GM12872 (cell line): ENCODE measurements at regions not wholly inside any gene's neighbourhood (a gene's known extent, or its start where the extent isn't known, plus 50 kb on each side); places are given as distances from the start of the nearest gene placed in this dataset.

Source experiments
- TF ChIP-seq, protein P1 (sequence below): IDR thresholded peaks from 3 replicates; pipeline ENCODE4 v1.5.1; 2011; ENCODE audit warnings: low read depth, mild to moderate bottlenecking, low read length, moderate library complexity; ENCODE audit not compliant: insufficient read depth

DNA sequence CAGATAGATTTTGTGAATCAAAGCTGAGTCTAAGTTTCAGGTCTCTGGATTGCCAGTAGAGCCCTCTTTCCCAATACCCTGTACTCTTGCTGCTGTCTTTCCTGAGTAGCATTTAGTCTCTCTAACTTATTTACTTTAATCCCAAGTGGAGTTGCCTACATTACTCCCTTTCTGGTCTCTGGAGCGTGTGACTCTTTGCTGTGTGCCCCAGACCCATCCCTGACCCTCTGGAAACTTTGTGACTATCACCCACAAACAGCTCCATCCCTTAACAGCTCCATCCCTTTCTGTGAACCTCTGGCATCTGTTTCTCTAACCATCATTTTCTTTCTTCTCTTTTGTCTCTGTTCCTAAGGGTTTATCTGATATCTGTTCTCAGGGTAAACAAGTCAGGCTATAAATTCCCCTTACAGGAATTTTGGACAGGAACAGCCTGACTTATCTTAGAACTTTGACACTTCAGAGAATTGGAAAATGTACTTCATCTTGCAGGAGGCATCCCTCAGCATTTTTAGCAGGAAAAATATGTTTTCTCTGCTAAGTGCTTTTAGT, 1167.1 kb upstream of the SEMA6A start:
- TF ChIP-seq, protein P1, sequence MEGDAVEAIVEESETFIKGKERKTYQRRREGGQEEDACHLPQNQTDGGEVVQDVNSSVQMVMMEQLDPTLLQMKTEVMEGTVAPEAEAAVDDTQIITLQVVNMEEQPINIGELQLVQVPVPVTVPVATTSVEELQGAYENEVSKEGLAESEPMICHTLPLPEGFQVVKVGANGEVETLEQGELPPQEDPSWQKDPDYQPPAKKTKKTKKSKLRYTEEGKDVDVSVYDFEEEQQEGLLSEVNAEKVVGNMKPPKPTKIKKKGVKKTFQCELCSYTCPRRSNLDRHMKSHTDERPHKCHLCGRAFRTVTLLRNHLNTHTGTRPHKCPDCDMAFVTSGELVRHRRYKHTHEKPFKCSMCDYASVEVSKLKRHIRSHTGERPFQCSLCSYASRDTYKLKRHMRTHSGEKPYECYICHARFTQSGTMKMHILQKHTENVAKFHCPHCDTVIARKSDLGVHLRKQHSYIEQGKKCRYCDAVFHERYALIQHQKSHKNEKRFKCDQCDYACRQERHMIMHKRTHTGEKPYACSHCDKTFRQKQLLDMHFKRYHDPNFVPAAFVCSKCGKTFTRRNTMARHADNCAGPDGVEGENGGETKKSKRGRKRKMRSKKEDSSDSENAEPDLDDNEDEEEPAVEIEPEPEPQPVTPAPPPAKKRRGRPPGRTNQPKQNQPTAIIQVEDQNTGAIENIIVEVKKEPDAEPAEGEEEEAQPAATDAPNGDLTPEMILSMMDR = no peak

DNA sequence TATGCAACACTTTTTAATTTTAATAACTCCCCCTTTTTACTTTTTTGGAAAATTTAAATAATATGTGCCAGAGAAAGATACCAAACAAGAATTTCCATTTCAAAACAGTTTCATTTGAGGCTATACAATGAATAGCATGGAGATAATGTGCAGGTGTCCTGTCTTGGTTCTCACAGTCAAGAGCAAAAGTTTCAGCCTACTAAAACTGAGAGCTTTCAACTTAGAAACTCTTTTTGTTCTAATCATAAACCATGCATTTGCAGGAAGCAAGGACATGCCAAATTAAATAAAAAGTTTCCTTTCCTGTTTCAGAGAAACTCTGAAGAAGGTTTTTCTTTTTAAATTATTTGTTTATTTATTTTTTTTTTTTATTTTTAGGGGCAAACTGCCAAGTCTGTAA, 1165.6 kb upstream of the SEMA6A start:
- TF ChIP-seq, protein P1 = no peak

DNA sequence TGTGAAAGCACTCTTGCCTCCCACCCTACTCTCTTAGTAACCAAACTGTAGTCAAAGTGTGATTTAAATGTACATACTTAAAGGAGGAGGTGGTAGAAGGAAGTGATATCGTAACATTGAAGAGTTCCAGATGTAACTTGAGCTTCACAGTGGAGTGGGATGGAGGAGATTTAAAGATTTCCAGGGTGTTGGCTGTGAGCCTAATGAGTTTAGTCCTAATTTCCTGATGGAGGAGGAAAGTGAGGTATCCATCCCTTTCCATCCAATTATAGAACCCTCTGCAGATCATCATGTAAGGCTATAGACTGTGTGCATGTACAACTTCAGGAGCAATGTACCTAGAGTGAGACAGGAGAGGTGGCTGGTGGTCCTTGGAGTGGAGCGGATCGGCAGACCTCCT, 1163.9 kb upstream of the SEMA6A start:
- TF ChIP-seq, protein P1 = no peak

DNA sequence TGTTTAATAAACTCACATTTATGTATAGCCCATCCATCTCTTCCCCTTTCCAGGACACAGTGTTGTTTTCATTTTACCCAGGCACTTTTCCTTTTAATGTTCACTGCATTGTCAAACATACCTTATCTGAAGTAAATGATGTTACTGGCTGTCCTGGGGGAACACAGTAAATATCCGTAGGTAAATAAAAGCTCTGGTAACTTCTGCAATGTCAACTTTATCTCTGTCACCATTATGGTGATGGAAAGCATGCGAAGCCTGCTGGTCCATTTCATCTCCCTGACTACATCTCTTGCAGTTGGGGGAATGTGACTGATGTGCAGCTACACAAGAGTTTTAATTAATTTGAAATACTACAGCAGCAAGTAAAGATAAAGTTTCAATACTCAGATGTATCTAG, 1162.1 kb upstream of the SEMA6A start:
- TF ChIP-seq, protein P1 = no peak

DNA sequence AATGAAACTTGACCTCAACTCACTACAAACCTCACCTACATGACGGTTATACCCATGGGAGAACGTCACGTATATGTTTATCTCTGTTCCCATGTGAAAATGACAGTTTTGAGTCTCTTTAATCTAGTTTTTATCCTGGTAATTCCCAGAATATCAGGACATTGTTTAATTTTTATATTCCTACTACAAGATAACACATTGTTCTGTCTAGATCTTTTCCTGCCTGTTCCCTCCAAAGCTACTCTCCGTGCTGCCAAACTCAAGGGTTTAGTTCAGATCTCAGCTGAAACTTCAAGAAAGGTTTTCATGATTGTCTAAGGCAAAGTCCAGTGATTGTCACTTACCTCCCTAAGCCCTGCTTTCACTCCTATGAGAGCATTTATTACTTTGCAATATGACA, 1159.4 kb upstream of the SEMA6A start:
- TF ChIP-seq, protein P1 = no peak

DNA sequence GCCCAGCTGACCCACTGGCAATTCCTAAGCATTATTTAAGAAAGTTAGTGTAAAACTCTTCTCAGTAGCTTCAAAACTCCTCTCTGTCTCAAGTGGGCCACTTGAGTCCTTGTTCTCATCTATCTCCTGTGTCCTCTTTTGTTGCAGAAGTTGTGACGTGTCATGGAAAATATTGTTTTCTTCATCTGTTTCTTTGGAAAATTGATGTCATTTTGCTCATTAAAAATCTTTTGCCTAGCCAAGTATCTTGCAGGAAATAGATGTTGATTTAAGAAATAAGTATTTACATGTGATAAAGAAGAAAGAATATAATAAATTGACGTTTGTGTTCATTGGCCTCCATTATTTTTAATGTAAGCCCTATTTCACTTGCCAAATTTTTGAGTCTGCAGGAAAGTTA, 1158.4 kb upstream of the SEMA6A start:
- TF ChIP-seq, protein P1 = no peak

DNA sequence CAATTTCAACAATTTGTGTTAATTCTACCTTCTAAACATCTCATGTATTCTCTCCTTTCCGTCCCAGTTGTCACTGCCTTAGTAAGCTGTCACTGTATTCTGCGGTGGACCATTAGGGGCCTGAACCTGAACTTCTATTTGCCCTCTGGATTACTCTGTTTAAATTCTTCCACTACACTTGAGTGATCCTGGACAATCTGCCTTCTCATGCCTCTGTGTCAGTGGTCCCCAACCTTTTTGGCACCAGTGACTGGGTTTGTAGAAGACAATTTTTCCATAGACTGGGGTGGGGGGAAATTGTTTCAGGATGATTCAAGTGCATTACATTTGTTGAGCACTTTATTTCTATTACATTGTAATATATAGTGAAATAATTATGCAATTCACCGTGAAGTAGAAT, 1157.6 kb upstream of the SEMA6A start:
- TF ChIP-seq, protein P1 = no peak
